GM12878 (cell line): ENCODE measurements at regions not wholly inside any gene's neighbourhood (a gene's known extent, or its start where the extent isn't known, plus 50 kb on each side); places are given as distances from the start of the nearest gene placed in this dataset.

Experiments used
- ATAC-seq: fragments of 200-7000 bp; cut with Tn5 transposase; 3 replicates; pipeline ENCODE4 v1.9.1; 2020; ENCODE audit warnings: mild to moderate bottlenecking, moderate library complexity
- BruUV-seq: library from RNA; stranded (reverse); fragments of 400-500 nt; replicated peaks from 2 replicates; lab custom pipeline; 2021; lab: Mats Ljungman, UMichigan
- CTCF ChIA-PET: fragments of 300-600 bp; sonication (Branson Sonifier 250); formaldehyde crosslinking; extraction: SDS; loops from one replicate; lab custom pipeline; 2021; ENCODE audit warnings: inconsistent platforms; lab: Yijun Ruan, JAX
- POLR2A ChIA-PET: fragments of 350-600 bp; formaldehyde crosslinking; extraction: SDS; loops from one replicate; lab custom pipeline; 2021; ENCODE audit warnings: inconsistent platforms; lab: Charles Lee
- RAD21 ChIA-PET: fragments of 300-600 bp; sonication (Branson Sonifier 250); formaldehyde crosslinking; loops from one replicate; lab custom pipeline; 2023; ENCODE audit warnings: antibody characterized with exemption; ENCODE audit not compliant: unreplicated experiment; lab: Charles Lee
- SMC1A ChIA-PET: fragments of 300-600 bp; sonication (Branson Sonifier 250); formaldehyde crosslinking; loops from one replicate; lab custom pipeline; 2023; ENCODE audit not compliant: unreplicated experiment, uncharacterized antibody; lab: Charles Lee
- DNase-seq: peaks from one replicate; pipeline ENCODE4 v3.0.0-alpha.2; 2011; ENCODE audit warnings: low read depth, low spot score
- FAIRE-seq: peaks from 3 replicates; lab custom pipeline; 2011; peaks lifted over from hg19 to GRCh38; lab: Jason Lieb, UNC
- H2AFZ ChIP-seq: 2 replicates; pipeline ENCODE4 v1.6.0; 2011; ENCODE audit warnings: low read depth, low read length, control low read depth; ENCODE audit not compliant: control insufficient read depth
- H3K27ac ChIP-seq: 2 replicates; pipeline ENCODE4 v1.5.1; 2011; ENCODE audit warnings: control low read depth; ENCODE audit not compliant: control insufficient read depth, insufficient read depth
- H3K27me3 ChIP-seq, 2 experiments: replicated peaks in 1 of 2; 2 replicates each; pipeline versions ENCODE4 v1.6.0 to v1.6.1; 2011; ENCODE audit warnings: low read length in 1 of 2; ENCODE audit not compliant: control insufficient read depth in 2 of 2, insufficient read depth in 2 of 2
- H3K36me3 ChIP-seq, 2 experiments: 2 replicates each; pipeline ENCODE4 v1.5.1; 2011; ENCODE audit warnings: low read length in 1 of 2; ENCODE audit not compliant: control insufficient read depth in 2 of 2, insufficient read depth in 2 of 2
- H3K4me1 ChIP-seq: 2 replicates; pipeline ENCODE4 v1.6.1; 2011; ENCODE audit warnings: mild to moderate bottlenecking, low read length, moderate library complexity, mixed read lengths; ENCODE audit not compliant: control insufficient read depth, insufficient read depth
- H3K4me2 ChIP-seq: 2 replicates; pipeline ENCODE4 v1.6.0; 2011; ENCODE audit warnings: control low read depth; ENCODE audit not compliant: control insufficient read depth, insufficient read depth
- H3K4me3 ChIP-seq: fragments of 200-600 bp; sonication (generic); 2 replicates; pipeline ENCODE4 v1.5.1; 2016
- H3K79me2 ChIP-seq: 2 replicates; pipeline ENCODE4 v1.6.0; 2011; ENCODE audit warnings: low read length; ENCODE audit not compliant: control insufficient read depth, insufficient read depth
- H3K9ac ChIP-seq: 2 replicates; pipeline ENCODE4 v1.8.0; 2011; ENCODE audit warnings: low read length, control low read depth, mixed read lengths; ENCODE audit not compliant: control insufficient read depth, insufficient read depth
- H3K9me3 ChIP-seq: replicated peaks from 3 replicates; pipeline ENCODE4 v1.5.1; 2011; ENCODE audit warnings: mild to moderate bottlenecking, low read length; ENCODE audit not compliant: control insufficient read depth, insufficient read depth
- H4K20me1 ChIP-seq: 2 replicates; pipeline ENCODE4 v1.6.0; 2011; ENCODE audit not compliant: control insufficient read depth, insufficient read depth
- FOS ChIP-seq: IDR thresholded peaks from 3 replicates; pipeline ENCODE4 v1.6.1; 2011; ENCODE audit warnings: borderline replicate concordance; ENCODE audit not compliant: insufficient read length; ENCODE audit errors: extremely low read depth
- JUNB ChIP-seq: IDR thresholded peaks from 2 replicates; pipeline ENCODE4 v1.6.1; 2016; ENCODE audit warnings: antibody characterized with exemption, mild to moderate bottlenecking
- RCOR1 ChIP-seq: conservative IDR thresholded peaks from 2 replicates; pipeline ENCODE4 v1.6.1; 2012; ENCODE audit warnings: low read depth, low read length, improper control_type of control experiment
- ZNF384 ChIP-seq: IDR thresholded peaks from 2 replicates; pipeline ENCODE4 v1.6.1; 2012; ENCODE audit warnings: low read depth, mild to moderate bottlenecking, low read length, improper control_type of control experiment, borderline replicate concordance
- WGBS: methylation state at CpG from one replicate; pipeline ENCODE4 v1.1.6; 2016; ENCODE audit warnings: low lambda C conversion rate; ENCODE audit not compliant: insufficient replicate concordance, insufficient coverage; ENCODE audit errors: missing lambda C conversion rate; 5-methylcytosine and 5-hydroxymethylcytosine counted together
- in situ Hi-C: fragments of 300-500 bp; cut with MboI; formaldehyde crosslinking; loops from 9 replicates; pipeline ENCODE4 v1.14.3; 2018; ENCODE audit warnings: mixed read lengths
- intact Hi-C: fragments of 100-400 bp; cut with micrococcal nuclease; formaldehyde crosslinking; loops from one replicate; pipeline ENCODE4 v1.14.2; 2022; ENCODE audit not compliant: unreplicated experiment
- TF ChIP-seq, protein P1 (sequence below): IDR thresholded peaks from 2 replicates; pipeline ENCODE4 v1.6.1; 2012; ENCODE audit warnings: low read depth, low read length, improper control_type of control experiment
- TF ChIP-seq, protein P2 (sequence below): fragments of 450-650 bp; IDR thresholded peaks from 2 replicates; pipeline ENCODE4 v1.6.1; 2017; ENCODE audit warnings: mild to moderate bottlenecking, moderate library complexity
- TF ChIP-seq, protein P3 (sequence below): fragments of 450-650 bp; IDR thresholded peaks from 2 replicates; pipeline ENCODE4 v1.6.1; 2014; ENCODE audit warnings: mild to moderate bottlenecking
- TF ChIP-seq, protein P4 (sequence below): fragments of 150-350 bp; IDR thresholded peaks from 2 replicates; pipeline ENCODE4 v1.6.1; 2014; ENCODE audit warnings: mild to moderate bottlenecking, low read depth, low read length

DNA sequence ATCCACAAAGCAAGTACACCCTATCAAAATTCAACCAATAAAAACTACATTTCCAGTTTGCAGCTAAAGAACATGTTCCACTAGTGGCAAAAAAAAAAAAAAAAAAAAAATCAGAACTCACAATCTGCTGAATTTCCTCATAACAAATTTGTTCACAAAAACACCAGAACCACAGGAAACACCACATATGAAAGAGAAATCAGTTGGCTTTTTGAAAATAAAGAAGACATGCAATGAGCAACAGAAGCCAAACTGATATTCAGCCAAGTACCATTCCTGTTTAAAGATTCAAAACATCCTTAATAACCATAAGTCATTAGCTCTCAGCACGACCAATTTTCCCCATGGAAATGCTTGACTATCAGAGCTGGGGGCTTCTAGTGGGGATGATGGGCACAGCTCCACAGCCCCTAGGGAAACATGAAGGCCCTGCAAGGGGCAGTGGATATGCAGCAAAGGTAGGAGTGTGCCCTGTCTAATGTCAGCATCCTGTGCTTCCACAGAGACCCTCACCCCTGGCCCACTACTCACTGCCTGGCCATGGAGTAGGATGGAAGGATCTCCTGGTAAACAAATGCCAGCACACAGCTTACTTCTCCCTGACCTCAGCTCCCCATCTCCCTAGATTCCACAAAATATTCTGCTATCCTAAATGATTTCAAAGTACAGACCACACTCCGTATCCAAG lies 74.0 kb upstream of the DOCK9 start:
- intact Hi-C loops (no loop called here), in situ Hi-C loops (no loop called here)
- Histone ChIP-seq H3K27me3 (no peaks in the 10 kb centered on the region; a peak in 1 of 4 replicates), H3K36me3 (no peaks in the 10 kb centered on the region), H4K20me1 (no peaks in the 10 kb centered on the region), H3K79me2 (no peaks in the 10 kb centered on the region), H3K27ac (no peak overlapping the region), H3K4me1 (peaks cover 5% of the 10 kb centered on the region; the same call in 1 of the 2 replicates), H3K9ac (no peak overlapping the region), H3K9me3 (no peaks in the 10 kb centered on the region), H3K4me3 (no peak overlapping the region), H3K4me2 (no peak overlapping the region), H2AFZ (no peak overlapping the region)
- ChIA-PET POLR2A (no interaction called here), CTCF (interaction anchor here (0.8 kb wide), 1 partner anchor 182 kb away, joined by 3 read pairs; no protein-coding TSS in a partner anchor), SMC1A (no interaction called here), RAD21 (no interaction called here)
- DNase-seq (no peak), ATAC-seq (no peak), FAIRE-seq (no peak)
- WGBS = 15% methylated on average over 2 of the region's 2 CpGs
- no TSS peak for BruUV-seq
- TF ChIP-seq RCOR1 (no peak), JUNB (no peak), FOS (no peak), ZNF384 (no peak)
- TF ChIP-seq, protein P1, sequence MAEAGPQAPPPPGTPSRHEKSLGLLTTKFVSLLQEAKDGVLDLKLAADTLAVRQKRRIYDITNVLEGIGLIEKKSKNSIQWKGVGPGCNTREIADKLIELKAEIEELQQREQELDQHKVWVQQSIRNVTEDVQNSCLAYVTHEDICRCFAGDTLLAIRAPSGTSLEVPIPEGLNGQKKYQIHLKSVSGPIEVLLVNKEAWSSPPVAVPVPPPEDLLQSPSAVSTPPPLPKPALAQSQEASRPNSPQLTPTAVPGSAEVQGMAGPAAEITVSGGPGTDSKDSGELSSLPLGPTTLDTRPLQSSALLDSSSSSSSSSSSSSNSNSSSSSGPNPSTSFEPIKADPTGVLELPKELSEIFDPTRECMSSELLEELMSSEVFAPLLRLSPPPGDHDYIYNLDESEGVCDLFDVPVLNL = no peak
- TF ChIP-seq, protein P2, sequence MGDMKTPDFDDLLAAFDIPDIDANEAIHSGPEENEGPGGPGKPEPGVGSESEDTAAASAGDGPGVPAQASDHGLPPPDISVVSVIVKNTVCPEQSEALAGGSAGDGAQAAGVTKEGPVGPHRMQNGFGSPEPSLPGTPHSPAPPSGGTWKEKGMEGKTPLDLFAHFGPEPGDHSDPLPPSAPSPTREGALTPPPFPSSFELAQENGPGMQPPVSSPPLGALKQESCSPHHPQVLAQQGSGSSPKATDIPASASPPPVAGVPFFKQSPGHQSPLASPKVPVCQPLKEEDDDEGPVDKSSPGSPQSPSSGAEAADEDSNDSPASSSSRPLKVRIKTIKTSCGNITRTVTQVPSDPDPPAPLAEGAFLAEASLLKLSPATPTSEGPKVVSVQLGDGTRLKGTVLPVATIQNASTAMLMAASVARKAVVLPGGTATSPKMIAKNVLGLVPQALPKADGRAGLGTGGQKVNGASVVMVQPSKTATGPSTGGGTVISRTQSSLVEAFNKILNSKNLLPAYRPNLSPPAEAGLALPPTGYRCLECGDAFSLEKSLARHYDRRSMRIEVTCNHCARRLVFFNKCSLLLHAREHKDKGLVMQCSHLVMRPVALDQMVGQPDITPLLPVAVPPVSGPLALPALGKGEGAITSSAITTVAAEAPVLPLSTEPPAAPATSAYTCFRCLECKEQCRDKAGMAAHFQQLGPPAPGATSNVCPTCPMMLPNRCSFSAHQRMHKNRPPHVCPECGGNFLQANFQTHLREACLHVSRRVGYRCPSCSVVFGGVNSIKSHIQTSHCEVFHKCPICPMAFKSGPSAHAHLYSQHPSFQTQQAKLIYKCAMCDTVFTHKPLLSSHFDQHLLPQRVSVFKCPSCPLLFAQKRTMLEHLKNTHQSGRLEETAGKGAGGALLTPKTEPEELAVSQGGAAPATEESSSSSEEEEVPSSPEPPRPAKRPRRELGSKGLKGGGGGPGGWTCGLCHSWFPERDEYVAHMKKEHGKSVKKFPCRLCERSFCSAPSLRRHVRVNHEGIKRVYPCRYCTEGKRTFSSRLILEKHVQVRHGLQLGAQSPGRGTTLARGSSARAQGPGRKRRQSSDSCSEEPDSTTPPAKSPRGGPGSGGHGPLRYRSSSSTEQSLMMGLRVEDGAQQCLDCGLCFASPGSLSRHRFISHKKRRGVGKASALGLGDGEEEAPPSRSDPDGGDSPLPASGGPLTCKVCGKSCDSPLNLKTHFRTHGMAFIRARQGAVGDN = no peak
- TF ChIP-seq, protein P3, sequence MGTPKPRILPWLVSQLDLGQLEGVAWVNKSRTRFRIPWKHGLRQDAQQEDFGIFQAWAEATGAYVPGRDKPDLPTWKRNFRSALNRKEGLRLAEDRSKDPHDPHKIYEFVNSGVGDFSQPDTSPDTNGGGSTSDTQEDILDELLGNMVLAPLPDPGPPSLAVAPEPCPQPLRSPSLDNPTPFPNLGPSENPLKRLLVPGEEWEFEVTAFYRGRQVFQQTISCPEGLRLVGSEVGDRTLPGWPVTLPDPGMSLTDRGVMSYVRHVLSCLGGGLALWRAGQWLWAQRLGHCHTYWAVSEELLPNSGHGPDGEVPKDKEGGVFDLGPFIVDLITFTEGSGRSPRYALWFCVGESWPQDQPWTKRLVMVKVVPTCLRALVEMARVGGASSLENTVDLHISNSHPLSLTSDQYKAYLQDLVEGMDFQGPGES = no peak
- TF ChIP-seq, protein P4, sequence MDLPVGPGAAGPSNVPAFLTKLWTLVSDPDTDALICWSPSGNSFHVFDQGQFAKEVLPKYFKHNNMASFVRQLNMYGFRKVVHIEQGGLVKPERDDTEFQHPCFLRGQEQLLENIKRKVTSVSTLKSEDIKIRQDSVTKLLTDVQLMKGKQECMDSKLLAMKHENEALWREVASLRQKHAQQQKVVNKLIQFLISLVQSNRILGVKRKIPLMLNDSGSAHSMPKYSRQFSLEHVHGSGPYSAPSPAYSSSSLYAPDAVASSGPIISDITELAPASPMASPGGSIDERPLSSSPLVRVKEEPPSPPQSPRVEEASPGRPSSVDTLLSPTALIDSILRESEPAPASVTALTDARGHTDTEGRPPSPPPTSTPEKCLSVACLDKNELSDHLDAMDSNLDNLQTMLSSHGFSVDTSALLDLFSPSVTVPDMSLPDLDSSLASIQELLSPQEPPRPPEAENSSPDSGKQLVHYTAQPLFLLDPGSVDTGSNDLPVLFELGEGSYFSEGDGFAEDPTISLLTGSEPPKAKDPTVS = no peak
